NCI-H748 (cell line): ENCODE measurements at regions not wholly inside any gene's neighbourhood (a gene's known extent, or its start where the extent isn't known, plus 50 kb on each side); places are given as distances from the start of the nearest gene placed in this dataset.
"Not testable (repeated sequence)": the region's sequence is repeated elsewhere in the genome, so short reads cannot be mapped to it uniquely, and the experiment has no call there.

Experiments used
- DNase-seq: peaks from one replicate; lab custom pipeline; 2025; ENCODE audit not compliant: unreplicated experiment; lab: John Stamatoyannopoulos, UW

DNA sequence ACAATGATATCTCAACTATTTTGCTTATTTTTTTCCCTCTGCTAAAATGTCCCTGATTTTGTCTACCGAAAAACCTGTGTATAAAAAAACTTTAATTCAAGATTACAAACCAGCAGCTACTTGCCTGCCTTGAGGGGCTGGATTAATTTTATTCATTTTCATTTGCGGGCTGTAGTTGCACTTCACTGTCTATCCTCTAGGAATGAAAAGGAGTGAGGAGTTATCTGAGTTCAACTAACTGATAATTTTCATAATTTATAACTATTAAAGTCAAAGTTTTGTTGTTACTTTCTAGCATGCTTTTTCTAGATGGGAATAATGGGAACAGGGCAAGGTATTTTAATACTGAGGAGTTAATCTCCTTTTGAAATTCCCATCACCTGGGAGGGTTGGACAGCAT is 50.3 kb upstream of the AGTPBP1 start:
- not testable (repeated sequence) for DNase-seq

DNA sequence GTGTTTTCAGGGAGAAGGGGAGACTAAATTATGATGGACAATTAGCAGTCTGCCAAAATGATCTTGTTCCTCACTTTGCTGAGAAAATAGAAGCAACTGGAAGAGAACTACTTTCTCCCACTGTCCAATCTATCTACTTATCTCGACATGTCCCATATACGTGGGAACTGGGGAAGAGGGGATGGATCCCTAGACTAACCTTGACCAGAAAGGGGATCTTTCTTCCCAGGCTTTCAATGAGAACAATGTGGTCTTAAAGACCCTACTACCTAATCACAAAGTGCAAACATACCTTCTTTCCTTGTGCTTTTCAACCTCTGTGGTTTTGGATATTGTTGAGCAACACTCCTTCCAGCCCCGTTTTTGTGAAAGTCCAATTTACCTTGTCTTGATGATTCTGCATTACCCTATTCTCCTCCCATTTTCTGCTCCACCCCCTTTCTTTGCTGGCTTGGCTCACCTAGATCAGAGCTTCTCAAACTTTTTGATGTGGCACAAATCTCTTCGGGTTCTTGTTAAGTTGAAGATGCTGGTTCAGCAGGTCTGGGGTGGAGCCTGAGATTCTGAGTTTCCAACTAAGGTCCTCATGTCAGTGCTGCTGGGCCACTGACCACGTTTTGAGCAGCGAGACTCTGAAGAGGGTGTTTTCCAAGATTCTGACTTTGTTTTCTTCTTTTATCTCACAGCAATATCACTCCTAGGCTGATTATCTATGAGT is 61.4 kb upstream of the AGTPBP1 start:
- DNase-seq = not testable (repeated sequence)

- not testable (repeated sequence) for DNase-seq
These were observed 63.0 kb upstream of the AGTPBP1 start for GRCh38 chr9:85804847-85805133.

GRCh38 chr9:85805134-85806005 is 63.6 kb upstream of the AGTPBP1 start:
- DNase-seq = peak; percentile 83

DNA sequence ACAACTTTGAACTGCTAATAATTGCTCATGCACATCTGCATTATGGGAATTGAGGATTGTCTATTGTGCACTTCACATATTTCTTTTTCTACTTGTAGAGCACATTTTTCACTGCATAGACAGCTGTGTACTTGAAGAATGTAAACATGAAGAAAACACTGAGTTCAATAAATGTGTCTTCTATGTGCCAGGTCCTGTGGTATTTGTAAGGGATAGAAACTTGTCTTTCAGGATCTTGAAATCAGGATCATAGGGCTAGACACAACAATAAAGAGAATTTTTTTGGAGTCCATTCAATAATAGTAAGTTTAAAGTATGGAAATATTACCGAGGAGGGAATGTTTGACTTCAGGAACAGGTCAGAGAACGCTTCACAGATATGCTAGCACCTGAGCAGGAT is 66.6 kb upstream of the AGTPBP1 start:
- DNase-seq = not testable (repeated sequence)

- DNase-seq = not testable (repeated sequence)
These were observed 71.6 kb upstream of the AGTPBP1 start for GRCh38 chr9:85813388-85813787.

DNA sequence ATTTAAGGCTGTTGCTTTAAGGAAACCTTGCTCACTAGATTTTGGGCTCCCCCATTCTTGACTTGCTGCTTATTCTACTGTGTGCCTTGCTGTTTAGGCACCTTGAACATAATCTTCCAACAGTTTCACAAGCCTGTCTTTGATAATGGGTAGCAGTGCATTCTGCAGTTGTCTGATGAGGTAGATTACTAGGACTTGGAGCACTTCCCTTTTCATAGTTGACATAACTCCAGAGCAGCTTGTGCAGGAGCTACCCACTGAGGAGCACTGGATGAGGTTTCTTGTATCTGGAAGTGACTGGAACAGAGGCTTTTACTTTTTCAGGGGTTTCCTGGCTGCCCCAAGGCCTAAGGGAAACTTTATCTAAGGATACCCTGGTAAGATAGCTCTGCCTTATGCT is 73.0 kb upstream of the AGTPBP1 start:
- not testable (repeated sequence) for DNase-seq

DNA sequence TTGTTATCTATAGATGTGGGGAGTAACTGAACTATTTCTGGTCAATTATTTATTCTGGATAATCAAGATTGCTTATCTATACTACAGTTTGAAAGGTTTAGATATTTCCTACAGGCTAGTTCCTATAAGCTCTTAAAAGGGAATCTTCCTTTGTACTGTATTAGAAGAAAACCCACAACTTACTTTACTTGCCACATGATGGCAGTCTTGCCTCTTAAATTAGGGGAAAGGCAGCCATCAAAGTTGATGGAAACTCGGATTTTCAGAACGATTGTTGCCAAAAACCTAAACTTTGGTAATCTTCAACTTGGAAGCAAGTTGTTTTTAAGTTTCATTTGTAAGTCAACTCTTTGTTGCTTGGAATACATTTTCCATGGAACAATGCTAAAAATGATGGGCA is 77.2 kb upstream of the AGTPBP1 start:
- peak; percentile 34 for DNase-seq

- not testable (repeated sequence) for DNase-seq
These were observed 78.8 kb upstream of the AGTPBP1 start for GRCh38 chr9:85820598-85820997.

GRCh38 chr9:85824949-85825348 is 83.2 kb upstream of the AGTPBP1 start:
- DNase-seq = not testable (repeated sequence)

DNA sequence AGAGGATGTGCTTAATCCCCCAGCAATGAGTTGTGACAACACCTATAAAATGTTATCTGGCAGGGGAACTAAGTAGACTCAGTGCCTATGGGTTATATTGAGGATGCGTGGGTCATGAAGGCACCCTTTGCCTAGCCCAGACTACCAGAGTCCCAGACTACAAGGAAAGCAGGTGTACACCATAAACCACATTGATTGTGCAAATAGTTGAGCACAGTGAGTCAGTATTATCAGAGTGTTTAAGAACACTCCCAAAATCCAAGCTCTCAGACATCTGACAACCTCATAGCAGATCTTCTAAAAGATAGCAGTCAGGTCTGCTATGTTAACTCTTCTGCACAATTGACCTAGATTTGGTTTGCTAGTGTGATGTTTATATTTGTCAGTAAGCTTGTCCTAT is 92.8 kb upstream of the AGTPBP1 start:
- DNase-seq = not testable (repeated sequence)

DNA sequence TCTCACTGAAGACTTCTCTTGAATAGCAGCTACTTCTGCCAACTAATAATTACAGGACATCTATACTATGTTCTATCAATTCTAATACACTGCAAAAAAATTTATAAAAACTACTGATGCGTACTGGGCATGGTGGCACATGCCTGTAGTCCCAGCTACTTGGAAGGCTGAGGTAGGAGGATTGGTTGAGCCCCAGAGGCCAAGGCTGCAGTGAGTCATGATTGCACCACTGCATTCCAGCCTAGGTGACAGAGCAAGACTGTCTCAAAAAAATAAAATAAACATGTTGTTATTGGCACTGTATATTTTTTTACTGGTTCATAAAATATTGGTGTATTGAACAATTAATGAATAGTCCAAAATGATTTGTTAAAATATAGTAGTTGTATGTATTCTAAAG is 97.0 kb upstream of the NAA35 start:
- DNase-seq = not testable (repeated sequence)

- DNase-seq = not testable (repeated sequence)
These were observed 93.2 kb upstream of the NAA35 start for GRCh38 chr9:85847782-85848181.

GRCh38 chr9:85858056-85858750 is 82.7 kb upstream of the NAA35 start:
- DNase-seq = no peak

DNA sequence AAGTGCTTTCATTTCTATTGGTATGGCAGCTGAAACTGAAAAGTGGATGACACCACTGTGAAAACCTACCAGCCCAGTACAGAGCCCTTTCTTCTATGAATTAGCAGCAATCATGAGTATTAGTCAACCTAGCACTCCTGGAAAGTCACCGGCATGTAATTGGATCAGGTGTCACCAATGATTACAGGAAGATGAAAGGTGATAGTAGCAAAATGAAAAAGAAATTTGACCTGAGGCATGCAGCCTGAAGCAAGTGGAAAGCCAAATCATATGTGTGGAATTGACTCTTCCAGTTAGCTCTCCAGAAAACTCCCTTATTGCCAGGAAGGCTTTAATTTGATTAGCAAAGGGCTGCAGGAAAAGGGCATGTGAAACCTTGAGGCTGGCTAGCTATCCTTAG is 81.2 kb upstream of the NAA35 start:
- DNase-seq = no peak

DNA sequence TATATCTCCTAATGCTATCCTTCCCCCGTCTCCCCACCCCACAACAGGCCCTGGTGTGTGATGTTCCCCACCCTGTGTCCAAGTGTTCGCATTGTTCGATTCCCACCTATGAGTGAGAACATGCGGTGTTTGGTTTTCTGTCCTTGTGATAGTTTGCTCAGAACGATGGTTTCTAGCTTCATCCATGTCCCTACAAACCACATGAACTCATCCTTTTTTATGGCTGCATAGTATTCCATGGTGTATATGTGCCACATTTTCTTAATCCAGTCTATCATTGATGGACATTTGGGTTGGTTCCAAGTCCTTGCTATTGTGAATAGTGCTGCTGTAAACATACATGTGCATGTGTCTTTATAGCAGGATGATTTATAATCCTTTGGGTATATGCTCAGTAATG is 79.1 kb upstream of the NAA35 start:
- DNase-seq = not testable (repeated sequence)

DNA sequence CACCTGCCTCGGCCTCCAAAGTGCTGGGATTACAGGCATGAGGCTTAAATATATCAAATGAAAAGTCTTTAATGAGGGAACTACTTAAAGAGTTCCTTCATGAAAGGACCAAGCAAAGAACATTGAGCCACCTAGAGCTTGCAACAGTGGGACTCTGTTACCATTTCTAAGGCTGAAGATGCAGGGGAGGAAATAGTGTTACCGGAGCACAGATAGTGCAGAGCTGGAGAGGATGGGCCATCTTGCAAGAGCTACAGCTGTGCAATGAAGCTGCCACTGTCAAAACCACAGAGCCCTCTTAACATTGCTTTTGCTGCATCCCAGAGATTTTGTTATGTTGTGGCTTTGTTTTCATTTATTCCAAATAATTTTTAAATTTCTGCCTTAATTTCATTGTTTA is 77.1 kb upstream of the NAA35 start:
- DNase-seq = no peak

DNA sequence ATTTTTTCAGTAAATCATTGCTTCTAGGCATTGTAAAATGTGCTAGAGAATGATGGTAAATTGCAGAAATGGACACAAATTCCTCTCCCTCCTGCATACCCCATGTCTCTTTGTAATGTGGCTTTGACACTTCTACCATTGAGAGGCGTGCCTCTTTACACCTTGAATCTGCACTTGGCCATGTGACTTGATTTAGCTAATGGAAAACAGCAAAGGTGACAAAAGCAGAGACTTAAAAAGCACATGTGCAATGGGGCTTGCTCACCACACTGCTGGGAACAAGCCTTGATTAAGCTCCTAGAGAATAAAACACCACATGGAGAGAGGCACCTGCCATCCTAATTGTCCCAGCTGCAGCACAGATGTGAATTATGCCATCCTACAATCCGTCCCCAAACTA is 69.9 kb upstream of the NAA35 start:
- peak; percentile 44 for DNase-seq

- DNase-seq = peak; percentile 11
These were observed 69.3 kb upstream of the NAA35 start for GRCh38 chr9:85871683-85872082.

GRCh38 chr9:85872463-85872862 is 68.5 kb upstream of the NAA35 start:
- no peak for DNase-seq

GRCh38 chr9:85876628-85877027 is 64.3 kb upstream of the NAA35 start:
- DNase-seq = no peak
